ENCODE measurements at regions not wholly inside any gene's neighbourhood (a gene's known extent, or its start where the extent isn't known, plus 50 kb on each side); places are given as distances from the start of the nearest gene placed in this dataset.

GRCh38 chr1:185450060-185450788 is 133.2 kb upstream of the IVNS1ABP start:
- no peak for DNase-seq (ENCODE audit: low read depth)
- H3K4me3 ChIP-seq (ENCODE audit: low read depth, low read length), result no peak overlapping the region
- TF ChIP-seq CTCF (IDR thresholded peaks at IDR 0.05; ENCODE audit: insufficient read depth, low read depth, low read length, missing control alignments), result no peak

GRCh38 chr1:185449378-185450059 is 132.5 kb upstream of the IVNS1ABP start:
- no peak for DNase-seq (ENCODE audit: low read depth)
- no peak overlapping the region for H3K4me3 ChIP-seq (ENCODE audit: low read depth, low read length)
- no peak for TF ChIP-seq CTCF (IDR thresholded peaks at IDR 0.05; ENCODE audit: insufficient read depth, low read depth, low read length, missing control alignments)

GRCh38 chr1:185448591-185449186 is 131.6 kb upstream of the IVNS1ABP start:
- no peak for TF ChIP-seq CTCF (IDR thresholded peaks at IDR 0.05; ENCODE audit: insufficient read depth, low read depth, low read length, missing control alignments)
- no peak for DNase-seq (ENCODE audit: low read depth)
- H3K4me3 ChIP-seq (ENCODE audit: low read depth, low read length), result no peak overlapping the region

- TF ChIP-seq CTCF (IDR thresholded peaks at IDR 0.05; ENCODE audit: insufficient read depth, low read depth, low read length, missing control alignments), result no peak
- H3K4me3 ChIP-seq (ENCODE audit: low read depth, low read length), result no peak overlapping the region
- DNase-seq (ENCODE audit: low read depth), result no peak
Observed at GRCh38 chr1:185446131-185446530, 129.1 kb upstream of the IVNS1ABP start.

GRCh38 chr1:185445594-185445993 is 128.6 kb upstream of the IVNS1ABP start:
- no peak for DNase-seq (ENCODE audit: low read depth)
- no peak for TF ChIP-seq CTCF (IDR thresholded peaks at IDR 0.05; ENCODE audit: insufficient read depth, low read depth, low read length, missing control alignments)
- H3K4me3 ChIP-seq (ENCODE audit: low read depth, low read length), result no peak overlapping the region

GRCh38 chr1:185444676-185445075 is 127.6 kb upstream of the IVNS1ABP start:
- no peak for TF ChIP-seq CTCF (IDR thresholded peaks at IDR 0.05; ENCODE audit: insufficient read depth, low read depth, low read length, missing control alignments)
- DNase-seq (ENCODE audit: low read depth), result no peak

More at GRCh38 chr1:185444676-185445075, 127.6 kb upstream of the IVNS1ABP start:
- H3K4me3 ChIP-seq (ENCODE audit: low read depth, low read length), result no peak overlapping the region

Data from GM12865 (cell line).